GM19238 (cell line): ENCODE measurements at regions not wholly inside any gene's neighbourhood (a gene's known extent, or its start where the extent isn't known, plus 50 kb on each side); places are given as distances from the start of the nearest gene placed in this dataset.
"Not testable (repeated sequence)": the region's sequence is repeated elsewhere in the genome, so short reads cannot be mapped to it uniquely, and the experiment has no call there.

Experiments used
- DNase-seq: peaks from one replicate; pipeline ENCODE4 v3.0.0; 2011; ENCODE audit warnings: low spot score; ENCODE audit not compliant: insufficient read length

- no peak for DNase-seq
These were observed 1507.6 kb downstream of the PCDH9 start for GRCh38 chr13:65722506-65722905.

DNA sequence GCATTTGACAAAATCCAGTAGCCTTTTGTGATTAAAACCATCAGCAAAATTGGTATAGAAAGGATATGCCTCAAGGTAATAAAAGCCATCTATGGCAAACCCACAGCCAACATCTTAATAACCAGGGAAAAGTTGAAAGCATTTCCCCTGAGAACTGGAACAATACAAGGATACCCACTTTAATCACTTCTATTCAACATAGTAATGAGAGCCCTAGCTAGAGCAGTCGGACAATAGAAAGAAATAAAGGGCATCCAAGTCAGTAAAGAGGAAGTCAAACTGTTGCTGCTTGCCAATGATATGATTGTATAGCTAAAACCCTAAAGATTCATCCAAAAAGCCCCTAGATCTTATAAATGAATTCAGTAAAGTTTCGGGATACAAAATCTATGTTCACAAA is 1510.3 kb downstream of the PCDH9 start:
- DNase-seq = no peak

- DNase-seq = no peak
These were observed 1519.6 kb downstream of the PCDH9 start for GRCh38 chr13:65710514-65710913.

DNA sequence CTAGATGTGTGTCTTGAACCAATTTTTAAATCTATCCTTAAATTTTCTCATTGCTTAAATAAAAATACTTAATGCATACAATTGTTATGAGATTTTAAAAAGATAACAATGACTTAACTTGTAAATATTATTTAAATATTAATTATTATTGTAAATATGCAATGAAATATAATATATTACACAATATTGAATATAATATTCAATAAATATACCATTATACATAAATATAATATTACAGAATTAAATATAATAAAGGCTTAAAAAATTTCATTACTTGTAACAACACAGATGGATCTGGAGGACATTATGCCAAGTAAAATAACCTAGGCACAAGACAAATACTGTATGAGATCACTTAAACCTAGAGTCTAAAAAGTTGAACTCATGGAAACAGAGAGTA is 1532.3 kb downstream of the PCDH9 start:
- no peak for DNase-seq

DNA sequence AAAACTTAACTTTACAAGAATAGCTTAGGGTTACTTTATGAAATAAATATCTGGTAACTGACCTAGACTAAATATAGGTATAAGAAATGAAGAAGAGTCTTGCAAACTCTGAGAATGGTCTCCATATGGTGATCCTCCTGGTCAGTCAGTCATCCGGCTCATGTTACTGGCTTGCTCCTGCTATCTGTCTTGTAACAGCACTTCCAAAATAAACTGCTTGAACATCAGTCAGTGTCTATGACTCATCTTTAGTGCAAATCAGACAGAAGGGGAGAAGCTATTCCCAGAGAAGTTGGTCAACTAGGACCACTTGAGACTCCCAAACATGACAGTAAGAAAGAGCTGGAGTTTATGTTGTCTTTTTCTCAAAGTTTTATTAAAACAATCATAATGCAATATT is 1550.9 kb downstream of the PCDH9 start:
- DNase-seq = no peak

- DNase-seq = no peak
These were observed 1552.2 kb downstream of the PCDH9 start for GRCh38 chr13:65677906-65678305.

GRCh38 chr13:65675383-65675782 is 1554.8 kb downstream of the PCDH9 start:
- DNase-seq = not testable (repeated sequence)

DNA sequence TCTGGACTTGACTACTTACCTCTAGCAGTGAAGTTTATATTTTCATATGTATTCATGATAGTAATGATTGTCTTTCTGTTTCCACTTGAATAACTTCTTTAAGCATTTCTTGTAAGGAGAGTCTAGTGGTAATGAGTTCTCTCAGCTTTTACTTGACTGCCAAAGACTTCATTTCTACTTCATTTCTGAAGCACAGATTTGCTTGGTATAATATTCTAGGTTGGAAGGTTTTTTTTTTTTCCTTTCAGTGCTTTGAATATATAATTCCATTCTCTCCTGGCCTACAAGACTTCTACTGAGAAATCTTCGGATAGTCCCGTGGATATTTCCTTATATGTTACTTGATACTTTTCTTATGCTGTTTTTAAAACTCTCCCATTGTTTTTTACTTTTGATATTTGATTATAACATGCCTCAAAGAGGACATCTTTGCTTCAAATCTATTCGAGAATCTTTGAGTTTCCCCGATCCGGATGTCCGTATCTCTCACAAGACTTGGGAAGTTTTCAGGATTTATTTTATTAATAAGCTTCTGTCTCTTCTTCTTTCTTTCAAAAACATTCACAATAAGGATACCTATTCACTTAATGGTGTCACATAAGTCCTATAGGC is 1560.0 kb downstream of the PCDH9 start:
- DNase-seq = no peak

GRCh38 chr13:65660731-65661130 is 1569.4 kb downstream of the PCDH9 start:
- no peak for DNase-seq

- no peak for DNase-seq
These were observed 1573.3 kb downstream of the PCDH9 start for GRCh38 chr13:65656740-65657329.

DNA sequence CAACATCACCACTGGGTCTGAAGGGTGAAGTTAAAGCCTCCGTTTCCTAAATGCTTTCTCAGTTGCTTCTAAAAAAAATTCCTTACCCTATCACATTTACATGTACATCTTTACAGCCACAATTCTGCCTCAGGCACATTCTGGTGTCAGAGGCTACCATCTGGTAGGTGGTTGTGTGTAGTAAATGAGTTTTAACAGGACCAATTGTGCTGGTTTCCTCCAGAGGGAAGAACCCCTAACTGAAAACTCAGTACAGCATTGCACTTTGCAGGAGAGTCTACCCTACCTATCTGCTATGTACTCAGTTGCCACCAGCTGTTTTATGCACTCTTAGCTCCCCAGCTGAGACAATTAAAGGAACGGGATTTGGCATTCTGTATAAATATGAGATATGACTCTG is 1576.5 kb downstream of the PCDH9 start:
- DNase-seq = no peak

GRCh38 chr13:65650321-65650720 is 1579.8 kb downstream of the PCDH9 start:
- DNase-seq = no peak

- DNase-seq = no peak
These were observed 1587.1 kb downstream of the PCDH9 start for GRCh38 chr13:65642996-65643395.

DNA sequence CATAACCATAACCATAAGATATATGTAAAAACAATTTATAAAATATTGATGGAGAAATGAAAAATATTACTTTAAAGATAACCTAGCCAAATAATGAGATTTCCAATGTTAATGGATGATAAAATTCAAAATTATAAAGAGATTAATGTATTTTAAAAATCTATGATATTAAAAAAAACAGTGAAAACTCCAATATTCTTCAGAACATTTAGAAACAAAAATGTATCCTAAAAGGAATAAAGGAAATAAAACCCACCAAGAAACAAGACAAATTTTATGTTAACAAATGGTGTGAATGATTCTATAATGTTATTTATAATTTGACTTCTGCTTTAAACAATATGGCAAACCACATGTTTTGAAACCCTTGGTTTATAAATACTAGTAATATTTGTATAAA is 1587.8 kb downstream of the PCDH9 start:
- DNase-seq = no peak

GRCh38 chr13:65638572-65639168 is 1591.5 kb downstream of the PCDH9 start:
- DNase-seq = no peak

DNA sequence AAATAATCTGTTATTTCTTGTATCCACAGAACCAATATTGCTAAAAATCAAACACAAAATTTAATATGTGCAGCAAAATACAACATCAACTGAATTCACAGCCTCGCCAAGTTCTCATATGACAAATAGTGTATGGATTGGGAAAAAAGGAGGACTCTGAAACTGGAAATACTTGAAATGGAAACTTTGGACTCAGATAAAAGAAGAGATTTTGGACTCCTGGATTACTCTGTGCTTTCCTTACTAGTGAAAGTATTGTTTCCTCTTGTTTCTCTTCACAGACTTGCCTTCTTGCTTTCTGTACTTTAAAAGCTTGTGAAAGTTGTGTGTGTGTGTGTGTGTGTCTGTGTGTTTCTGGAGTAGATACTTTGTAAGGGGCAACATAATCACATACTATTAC is 1596.3 kb downstream of the PCDH9 start:
- DNase-seq = no peak

DNA sequence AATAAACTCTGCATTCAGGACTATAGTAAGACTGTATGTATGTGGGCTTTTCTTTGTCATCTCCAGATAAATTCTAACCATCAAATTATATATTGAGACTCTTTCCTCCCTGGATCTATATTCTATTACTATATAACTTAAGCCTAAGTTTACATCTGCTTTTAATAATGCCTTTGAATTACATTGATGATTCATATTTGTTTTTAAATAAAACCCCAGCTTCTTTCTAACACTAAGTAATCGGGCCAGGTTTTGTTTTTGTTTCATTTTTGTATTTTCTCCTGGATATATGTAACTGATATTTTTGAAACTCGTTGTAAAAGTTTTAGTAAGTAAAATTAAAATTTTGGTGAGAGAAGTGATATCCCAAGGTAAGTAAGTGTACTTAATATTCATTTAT is 1599.1 kb downstream of the PCDH9 start:
- no peak for DNase-seq

GRCh38 chr13:65629926-65630325 is 1600.2 kb downstream of the PCDH9 start:
- DNase-seq = no peak

- no peak for DNase-seq
These were observed 1607.0 kb downstream of the PCDH9 start for GRCh38 chr13:65623148-65623547.

DNA sequence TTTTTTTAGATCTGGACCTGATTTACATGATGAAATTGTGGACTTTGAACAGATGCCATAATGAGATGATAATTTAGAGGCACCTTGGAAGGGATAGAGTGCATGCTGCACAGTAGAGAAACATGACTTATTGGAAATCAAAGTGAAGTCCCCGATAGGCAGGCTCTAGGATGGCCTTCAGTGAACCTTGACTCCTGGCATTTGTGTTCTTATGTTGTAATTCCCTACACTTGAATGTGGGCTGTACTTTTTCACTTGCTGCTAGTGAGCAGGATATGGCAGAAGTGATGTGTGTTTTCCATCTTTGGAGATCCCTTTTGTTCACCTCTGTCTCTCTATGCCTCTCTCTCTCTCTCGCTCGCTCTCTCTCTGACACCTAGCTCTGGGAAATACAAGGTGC is 1614.6 kb downstream of the PCDH9 start:
- DNase-seq = no peak

DNA sequence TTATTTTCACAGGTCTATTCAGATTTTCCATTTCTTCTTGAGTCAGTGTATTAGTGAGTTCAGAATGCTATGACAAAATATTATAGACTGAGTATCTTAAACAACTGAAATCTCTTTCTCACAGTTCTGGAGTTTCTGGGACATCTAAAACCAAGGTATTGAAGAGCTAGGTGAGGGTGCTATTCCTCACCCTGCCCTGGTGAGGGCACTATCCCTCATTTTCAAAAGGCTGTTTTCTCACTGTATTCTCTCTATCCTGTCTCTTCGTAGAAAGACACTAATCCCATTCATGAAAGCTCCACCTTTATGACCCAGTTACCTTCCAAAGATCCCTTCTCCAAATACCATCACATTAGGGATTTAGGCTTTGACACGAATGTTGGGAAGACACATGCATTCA is 1617.1 kb downstream of the PCDH9 start:
- no peak for DNase-seq

- no peak for DNase-seq
These were observed 1620.8 kb downstream of the PCDH9 start for GRCh38 chr13:65609350-65609749.

DNA sequence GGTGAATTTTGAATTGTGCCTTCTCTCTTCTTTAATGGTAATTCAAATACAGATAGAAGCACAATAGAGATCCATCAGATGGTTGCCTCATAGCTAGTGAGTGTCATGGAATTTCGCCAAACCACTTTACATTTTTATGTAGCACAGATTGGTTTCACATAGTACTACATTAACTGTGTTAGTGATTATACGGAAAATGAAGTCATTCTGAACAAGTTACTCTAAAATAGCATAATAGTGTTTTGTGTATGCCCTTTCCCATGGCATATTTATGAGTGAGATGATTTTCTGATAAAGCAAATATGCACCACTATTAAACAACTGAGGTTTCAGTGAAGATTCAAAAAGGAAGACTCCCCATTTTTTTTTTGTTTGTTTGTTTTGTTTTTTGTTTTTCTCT is 1623.5 kb downstream of the PCDH9 start:
- no peak for DNase-seq
